GM12875 (cell line): ENCODE measurements at regions not wholly inside any gene's neighbourhood (a gene's known extent, or its start where the extent isn't known, plus 50 kb on each side); places are given as distances from the start of the nearest gene placed in this dataset.

ENCODE experiments used
- H3K4me3 ChIP-seq: one replicate; pipeline ENCODE4 v1.5.1; 2011; ENCODE audit warnings: low read depth, low read length, control low read depth
- TF ChIP-seq, protein P1 (sequence below): IDR thresholded peaks from 2 replicates; pipeline ENCODE4 v1.5.1; 2011; ENCODE audit warnings: low read depth, mild to moderate bottlenecking, control low read depth, inconsistent platforms, low read length, moderate library complexity, borderline replicate concordance; ENCODE audit not compliant: insufficient read depth

DNA sequence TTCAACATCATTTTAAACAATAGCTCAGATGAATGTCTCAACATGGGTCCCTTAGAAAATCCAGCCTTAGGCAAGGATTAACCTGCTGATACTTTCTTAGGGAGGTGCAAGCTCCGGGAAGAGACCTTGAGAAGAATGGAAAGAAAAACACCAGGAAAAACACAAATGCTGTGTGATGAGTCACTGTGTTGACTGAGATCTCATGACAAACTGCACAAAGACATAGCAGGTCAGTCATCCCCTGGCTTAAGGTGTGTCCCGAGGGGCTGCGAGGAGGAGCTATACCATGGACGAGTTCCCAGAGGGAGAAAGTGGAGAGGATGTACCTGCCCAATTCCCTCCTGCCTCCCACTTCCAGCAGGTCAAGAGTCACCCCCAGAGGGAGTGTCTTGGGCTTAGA lies 98.0 kb downstream of the TEX36 start:
- H3K4me3 ChIP-seq, result no peak overlapping the region
- TF ChIP-seq, protein P1, sequence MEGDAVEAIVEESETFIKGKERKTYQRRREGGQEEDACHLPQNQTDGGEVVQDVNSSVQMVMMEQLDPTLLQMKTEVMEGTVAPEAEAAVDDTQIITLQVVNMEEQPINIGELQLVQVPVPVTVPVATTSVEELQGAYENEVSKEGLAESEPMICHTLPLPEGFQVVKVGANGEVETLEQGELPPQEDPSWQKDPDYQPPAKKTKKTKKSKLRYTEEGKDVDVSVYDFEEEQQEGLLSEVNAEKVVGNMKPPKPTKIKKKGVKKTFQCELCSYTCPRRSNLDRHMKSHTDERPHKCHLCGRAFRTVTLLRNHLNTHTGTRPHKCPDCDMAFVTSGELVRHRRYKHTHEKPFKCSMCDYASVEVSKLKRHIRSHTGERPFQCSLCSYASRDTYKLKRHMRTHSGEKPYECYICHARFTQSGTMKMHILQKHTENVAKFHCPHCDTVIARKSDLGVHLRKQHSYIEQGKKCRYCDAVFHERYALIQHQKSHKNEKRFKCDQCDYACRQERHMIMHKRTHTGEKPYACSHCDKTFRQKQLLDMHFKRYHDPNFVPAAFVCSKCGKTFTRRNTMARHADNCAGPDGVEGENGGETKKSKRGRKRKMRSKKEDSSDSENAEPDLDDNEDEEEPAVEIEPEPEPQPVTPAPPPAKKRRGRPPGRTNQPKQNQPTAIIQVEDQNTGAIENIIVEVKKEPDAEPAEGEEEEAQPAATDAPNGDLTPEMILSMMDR, result no peak

DNA sequence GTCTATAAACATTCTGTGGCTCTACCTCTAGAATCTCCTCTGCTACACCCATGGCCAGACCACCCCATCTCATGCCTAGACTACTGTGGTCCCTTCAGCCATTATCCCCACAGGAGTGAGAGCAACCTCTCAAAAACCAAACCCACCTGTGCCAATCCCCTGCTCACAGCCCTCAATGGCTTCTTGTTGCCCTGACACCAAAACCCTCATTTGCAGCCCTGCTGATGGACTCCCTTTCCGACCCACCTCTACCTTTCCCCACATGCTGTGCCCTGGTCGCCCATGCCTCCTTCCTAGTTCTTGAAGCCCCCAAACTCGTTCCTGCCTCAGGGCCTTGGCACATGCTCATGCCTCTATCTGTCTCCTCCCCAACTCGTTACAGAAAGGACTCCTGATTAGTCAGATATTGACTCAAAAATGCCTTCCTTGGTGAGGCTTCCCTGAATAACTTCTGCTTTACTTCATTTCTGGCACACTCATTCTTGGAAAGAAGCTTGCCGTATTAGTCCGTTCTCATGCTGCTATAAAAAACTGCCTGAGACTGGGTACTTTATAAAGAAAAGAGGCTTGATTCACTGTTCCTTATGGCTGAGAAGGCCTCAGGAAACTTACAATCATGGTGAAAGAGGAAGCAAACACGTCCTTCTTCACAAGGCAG lies 104.2 kb downstream of the TEX36 start:
- TF ChIP-seq, protein P1, result no peak

DNA sequence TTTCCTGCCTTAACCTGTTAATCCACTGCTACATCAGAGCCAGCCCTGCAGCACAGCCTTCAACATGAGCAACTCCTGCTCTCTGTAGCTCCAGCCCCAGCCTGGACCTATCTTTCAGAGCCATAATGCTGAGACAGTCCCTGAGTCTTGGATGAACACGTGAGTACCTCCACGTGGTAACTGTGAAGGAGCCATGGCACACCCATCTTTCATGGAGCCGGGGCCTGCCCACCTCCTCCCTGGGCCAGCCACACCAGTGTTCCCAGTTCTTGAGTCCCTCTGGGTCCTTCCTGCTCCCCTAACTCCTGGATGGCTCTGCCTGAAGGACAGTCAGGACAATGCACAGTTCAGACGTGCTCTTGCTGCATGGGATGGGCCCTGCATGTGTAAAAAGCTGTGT lies 107.1 kb downstream of the TEX36 start:
- TF ChIP-seq, protein P1, result no peak
- no peak overlapping the region for H3K4me3 ChIP-seq

More for the DNA sequence above, 104.2 kb downstream of the TEX36 start:
- H3K4me3 ChIP-seq, result no peak overlapping the region

DNA sequence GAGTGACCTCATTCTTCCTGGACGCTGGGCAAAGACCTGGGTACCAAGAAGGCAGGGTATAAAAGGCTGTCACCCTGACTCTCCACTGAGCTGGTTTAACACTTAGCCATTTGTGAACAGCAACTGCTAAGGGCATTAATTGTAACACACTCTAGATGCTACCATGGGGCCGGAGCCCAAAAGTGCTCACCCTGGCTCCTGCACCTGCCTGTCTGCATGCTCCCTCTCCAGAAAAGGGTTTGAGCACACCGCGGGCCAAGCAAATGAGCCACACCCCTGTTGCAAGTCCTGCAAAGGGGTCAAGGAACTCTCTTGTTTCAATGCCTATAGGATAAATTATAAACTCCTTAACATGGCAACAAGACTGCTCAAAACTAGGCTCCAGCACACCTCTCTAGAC lies 114.8 kb downstream of the TEX36 start:
- TF ChIP-seq, protein P1, result no peak
- H3K4me3 ChIP-seq, result no peak overlapping the region

DNA sequence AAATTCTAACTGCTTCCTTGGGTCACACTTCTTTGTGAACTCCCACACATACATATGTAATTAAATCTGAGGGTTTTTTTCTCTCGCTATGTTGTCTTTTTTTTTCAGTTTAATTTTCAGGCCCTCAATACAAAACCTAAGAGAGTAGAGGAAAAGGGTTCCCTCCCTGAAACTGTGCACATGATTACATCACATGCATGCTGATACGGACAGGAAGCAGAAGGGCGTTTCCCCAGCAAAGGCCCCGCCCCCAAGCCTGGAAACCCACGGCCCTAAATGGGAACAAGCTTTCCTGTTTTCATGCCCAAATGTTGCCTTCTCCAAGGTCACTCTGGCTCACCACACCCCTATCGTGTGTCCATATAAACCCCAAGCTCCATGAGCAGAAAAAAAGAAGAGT lies 115.4 kb downstream of the TEX36 start:
- TF ChIP-seq, protein P1, result no peak
- no peak overlapping the region for H3K4me3 ChIP-seq

DNA sequence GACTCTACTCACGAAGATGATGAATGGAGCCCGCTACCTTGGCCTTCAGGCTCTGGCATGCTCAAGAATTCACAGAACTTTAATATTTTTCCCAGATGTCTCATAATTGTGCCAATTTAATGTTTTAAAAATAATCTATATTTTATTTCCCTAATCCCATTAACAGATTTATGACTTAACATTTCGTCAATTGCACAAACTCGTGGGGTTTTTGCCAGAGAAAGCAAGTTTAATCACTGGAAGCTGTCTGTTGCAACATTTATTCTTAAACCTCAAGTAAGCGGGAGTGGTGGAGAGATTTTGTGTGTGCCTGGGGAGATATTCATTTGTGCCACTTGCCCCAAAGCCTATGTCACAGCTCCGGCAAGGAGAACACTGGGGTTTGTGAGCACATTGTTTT lies 117.9 kb downstream of the TEX36 start:
- TF ChIP-seq, protein P1, result no peak
- no peak overlapping the region for H3K4me3 ChIP-seq

DNA sequence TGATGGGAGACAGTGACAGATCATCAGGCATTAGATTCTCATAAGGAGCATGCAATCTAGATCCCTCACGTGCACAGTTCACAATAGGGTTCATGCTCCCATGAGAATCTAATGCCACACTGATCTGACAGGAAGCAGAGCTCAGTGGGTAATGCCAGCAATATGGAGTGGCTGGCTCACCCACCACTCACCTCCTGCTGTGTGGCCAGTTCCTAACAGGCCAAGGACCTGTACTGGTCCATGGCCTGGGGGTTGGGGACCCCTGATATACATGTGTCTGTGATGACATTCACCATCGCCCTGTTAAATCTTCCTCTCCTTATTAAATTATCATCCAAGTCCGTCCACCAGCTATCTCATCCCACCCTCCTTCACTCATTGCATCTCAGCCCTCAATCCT lies 118.4 kb downstream of the TEX36 start:
- TF ChIP-seq, protein P1, result no peak
- H3K4me3 ChIP-seq, result no peak overlapping the region
